Trophoblast cell (in vitro differentiated cells and primary cell): ENCODE measurements at regions not wholly inside any gene's neighbourhood (a gene's known extent, or its start where the extent isn't known, plus 50 kb on each side); places are given as distances from the start of the nearest gene placed in this dataset.

ENCODE experiments used
- DNase-seq, 2 donors: peaks; one replicate each; pipeline ENCODE4 v3.0.0-alpha.2; 2016
- H2AFZ ChIP-seq: 2 replicates; pipeline ENCODE4 v1.6.1; 2013; ENCODE audit warnings: low read length, moderate library complexity, mild to moderate bottlenecking; ENCODE audit not compliant: insufficient read depth, poor library complexity
- H2AK5ac ChIP-seq: 2 replicates; pipeline ENCODE4 v1.6.1; 2013; ENCODE audit warnings: mild to moderate bottlenecking, low read length
- H2BK120ac ChIP-seq: 2 replicates; pipeline ENCODE4 v1.6.1; 2013; ENCODE audit warnings: low read length, mild to moderate bottlenecking, moderate library complexity; ENCODE audit not compliant: insufficient read depth, poor library complexity
- H2BK12ac ChIP-seq: 2 replicates; pipeline ENCODE4 v1.6.1; 2013; ENCODE audit warnings: mild to moderate bottlenecking, low read length, moderate library complexity
- H2BK5ac ChIP-seq: 2 replicates; pipeline ENCODE4 v1.6.1; 2013; ENCODE audit warnings: low read length, low read depth, moderate library complexity, mild to moderate bottlenecking; ENCODE audit not compliant: poor library complexity
- H3K14ac ChIP-seq: 2 replicates; pipeline ENCODE4 v1.6.1; 2013; ENCODE audit warnings: mild to moderate bottlenecking, low read length
- H3K18ac ChIP-seq: 2 replicates; pipeline ENCODE4 v1.6.1; 2013; ENCODE audit warnings: mild to moderate bottlenecking, low read length
- H3K23ac ChIP-seq: 2 replicates; pipeline ENCODE4 v1.6.1; 2013; ENCODE audit warnings: low read length
- H3K27ac ChIP-seq: 2 replicates; pipeline ENCODE4 v1.5.1; 2013; ENCODE audit warnings: low read depth, mild to moderate bottlenecking, inconsistent platforms, low read length, moderate library complexity
- H3K27me3 ChIP-seq: 2 replicates; pipeline ENCODE4 v1.6.1; 2013; ENCODE audit warnings: inconsistent platforms, mild to moderate bottlenecking, low read length, moderate library complexity; ENCODE audit not compliant: insufficient read depth
- H3K36me3 ChIP-seq, 2 experiments: 1 replicate in 1 of 2; 2 replicates in 1 of 2; pipeline ENCODE4 v1.6.1; 2013; ENCODE audit warnings: low read length in 2 of 2, mild to moderate bottlenecking in 2 of 2, moderate library complexity in 1 of 2; ENCODE audit not compliant: insufficient read depth in 2 of 2, control insufficient read depth in 1 of 2
- H3K4ac ChIP-seq: 2 replicates; pipeline ENCODE4 v1.6.1; 2013; ENCODE audit warnings: low read depth, mild to moderate bottlenecking, low read length, moderate library complexity
- H3K4me1 ChIP-seq, 2 experiments: 1 replicate in 1 of 2; 2 replicates in 1 of 2; pipeline ENCODE4 v1.6.1; 2013; ENCODE audit warnings: low read length in 2 of 2, mild to moderate bottlenecking in 2 of 2, moderate library complexity in 1 of 2; ENCODE audit not compliant: insufficient read depth in 2 of 2, control insufficient read depth in 1 of 2
- H3K4me2 ChIP-seq: 2 replicates; pipeline ENCODE4 v1.6.1; 2013; ENCODE audit warnings: inconsistent platforms, mild to moderate bottlenecking, low read length, moderate library complexity
- H3K4me3 ChIP-seq: 2 replicates; pipeline ENCODE4 v1.5.1; 2013; ENCODE audit warnings: mild to moderate bottlenecking, low read depth, low read length, inconsistent platforms
- H3K79me1 ChIP-seq: one replicate; pipeline ENCODE4 v1.6.1; 2013; ENCODE audit warnings: low read length
- H3K79me2 ChIP-seq: 2 replicates; pipeline ENCODE4 v1.6.1; 2013; ENCODE audit warnings: low read length, mild to moderate bottlenecking; ENCODE audit not compliant: control insufficient read depth, insufficient read depth, poor library complexity
- H3K9ac ChIP-seq: 2 replicates; pipeline ENCODE4 v1.6.1; 2013; ENCODE audit warnings: mild to moderate bottlenecking, low read length
- H3K9me3 ChIP-seq: 2 replicates; pipeline ENCODE4 v1.6.1; 2013; ENCODE audit warnings: low read depth, mild to moderate bottlenecking, control low read depth, inconsistent platforms, low read length; ENCODE audit not compliant: insufficient read depth
- H4K12ac ChIP-seq: 2 replicates; pipeline ENCODE4 v1.6.1; 2013; ENCODE audit warnings: low read depth, mild to moderate bottlenecking, low read length, moderate library complexity
- H4K8ac ChIP-seq: 2 replicates; pipeline ENCODE4 v1.6.1; 2013; ENCODE audit warnings: low read depth, mild to moderate bottlenecking, low read length, moderate library complexity
- H4K91ac ChIP-seq: one replicate; pipeline ENCODE4 v1.6.1; 2013; ENCODE audit warnings: low read depth, mild to moderate bottlenecking, low read length, moderate library complexity
- WGBS: extraction: QIAGEN DNeasy Blood & Tissue Kit; methylation state at CpG from one replicate; pipeline ENCODE4 v1.1.7; 2013; ENCODE audit warnings: missing lambda C conversion rate; ENCODE audit not compliant: insufficient read length, insufficient coverage; ENCODE audit errors: extremely low coverage; 5-methylcytosine and 5-hydroxymethylcytosine counted together

GRCh38 chr1:219027146-219027673 is 146.5 kb upstream of the LYPLAL1 start:
- no CpG with 5 or more reads among the region's 4 CpGs for WGBS
- Histone ChIP-seq H2BK120ac (no peak overlapping the region), H3K27ac (no peak overlapping the region)

GRCh38 chr1:219031809-219032208 is 141.9 kb upstream of the LYPLAL1 start:
- H3K4me1 ChIP-seq, result no peaks in the 10 kb centered on the region
- no peaks in the 10 kb centered on the region for H3K79me1 ChIP-seq
- H3K27ac ChIP-seq, result no peak overlapping the region
- H3K79me2 ChIP-seq, result no peaks in the 10 kb centered on the region
- H3K4me3 ChIP-seq, result no peak overlapping the region
- H3K18ac ChIP-seq, result no peak overlapping the region
- no peak overlapping the region for H3K4ac ChIP-seq
- H3K36me3 ChIP-seq, result no peaks in the 10 kb centered on the region
- H4K12ac ChIP-seq, result no peak overlapping the region
- no peak overlapping the region for H3K9ac ChIP-seq
- no peak overlapping the region for H2AK5ac ChIP-seq
- no peak overlapping the region for H3K23ac ChIP-seq
- DNase-seq, result no peak
- no peak overlapping the region for H2BK5ac ChIP-seq
- no peak overlapping the region for H4K91ac ChIP-seq
- H3K27me3 ChIP-seq, result no peaks in the 10 kb centered on the region
- H4K8ac ChIP-seq, result no peak overlapping the region
- H2BK12ac ChIP-seq, result no peak overlapping the region
- H2AFZ ChIP-seq, result no peak overlapping the region
- no peaks in the 10 kb centered on the region for H3K9me3 ChIP-seq
- no peak overlapping the region for H2BK120ac ChIP-seq
- no peak overlapping the region for H3K14ac ChIP-seq
- no peak overlapping the region for H3K4me2 ChIP-seq

More at GRCh38 chr1:219027146-219027673, 146.5 kb upstream of the LYPLAL1 start:
- Histone ChIP-seq H2BK5ac (no peak overlapping the region), H3K36me3 (no peaks in the 10 kb centered on the region), H3K79me1 (no peaks in the 10 kb centered on the region), H3K4me2 (no peak overlapping the region), H3K9me3 (no peaks in the 10 kb centered on the region), H2AFZ (no peak overlapping the region), H3K18ac (no peak overlapping the region), H3K27me3 (no peaks in the 10 kb centered on the region), H4K8ac (no peak overlapping the region), H4K12ac (no peak overlapping the region), H3K9ac (no peak overlapping the region), H4K91ac (no peak overlapping the region), H3K4me1 (no peaks in the 10 kb centered on the region), H2AK5ac (no peak overlapping the region), H3K14ac (no peak overlapping the region), H3K4ac (no peak overlapping the region), H3K79me2 (no peaks in the 10 kb centered on the region), H2BK12ac (no peak overlapping the region), H3K23ac (no peak overlapping the region), H3K4me3 (no peak overlapping the region)
- no peak for DNase-seq

GRCh38 chr1:219038398-219038797 is 135.3 kb upstream of the LYPLAL1 start:
- Histone ChIP-seq H3K79me1 (no peaks in the 10 kb centered on the region), H4K12ac (no peak overlapping the region), H2AFZ (no peak overlapping the region), H3K27ac (no peak overlapping the region), H3K9me3 (no peaks in the 10 kb centered on the region), H3K4me1 (no peaks in the 10 kb centered on the region), H2BK120ac (no peak overlapping the region), H2BK12ac (no peak overlapping the region), H3K9ac (no peak overlapping the region), H3K18ac (no peak overlapping the region), H3K4me2 (no peak overlapping the region), H3K4ac (no peak overlapping the region), H3K4me3 (no peak overlapping the region), H3K27me3 (no peaks in the 10 kb centered on the region), H3K36me3 (no peaks in the 10 kb centered on the region), H2BK5ac (no peak overlapping the region), H3K79me2 (no peaks in the 10 kb centered on the region), H3K23ac (no peak overlapping the region), H4K91ac (no peak overlapping the region), H4K8ac (no peak overlapping the region), H3K14ac (no peak overlapping the region), H2AK5ac (no peak overlapping the region)
- WGBS, result no CpG with 5 or more reads among the region's 2 CpGs
- no peak for DNase-seq

- Histone ChIP-seq H3K27ac (no peak overlapping the region), H3K36me3 (no peaks in the 10 kb centered on the region), H4K12ac (no peak overlapping the region), H4K91ac (no peak overlapping the region), H3K27me3 (no peaks in the 10 kb centered on the region), H3K9me3 (no peaks in the 10 kb centered on the region), H2BK5ac (no peak overlapping the region), H3K4me1 (no peaks in the 10 kb centered on the region), H4K8ac (no peak overlapping the region), H3K9ac (no peak overlapping the region), H3K4me3 (no peak overlapping the region), H3K4me2 (no peak overlapping the region), H3K23ac (no peak overlapping the region), H3K79me2 (no peaks in the 10 kb centered on the region), H3K18ac (no peak overlapping the region), H3K79me1 (no peaks in the 10 kb centered on the region), H2AK5ac (no peak overlapping the region), H2BK120ac (no peak overlapping the region), H2AFZ (no peak overlapping the region), H3K4ac (no peak overlapping the region), H3K14ac (no peak overlapping the region), H2BK12ac (no peak overlapping the region)
- DNase-seq, result no peak
- no CpG with 5 or more reads among the region's 8 CpGs for WGBS
Observed at GRCh38 chr1:219039017-219039681, 134.5 kb upstream of the LYPLAL1 start.
